CD4-positive, alpha-beta T cell treated with Interleukin-2 at 100 ng/mL for 4 hours (primary cell): ENCODE measurements at regions not wholly inside any gene's neighbourhood (a gene's known extent, or its start where the extent isn't known, plus 50 kb on each side); places are given as distances from the start of the nearest gene placed in this dataset.
"Not testable (repeated sequence)": the region's sequence is repeated elsewhere in the genome, so short reads cannot be mapped to it uniquely, and the experiment has no call there.

Experiments used
- DNase-seq: peaks from one replicate; pipeline ENCODE4 v3.0.0-alpha.2; 2020; ENCODE audit warnings: low spot score

GRCh38 chr13:33554919-33555791 lies 262.8 kb upstream of the RFC3 start:
- no peak for DNase-seq

- DNase-seq, result no peak
Measured at GRCh38 chr13:33556828-33557227, 261.1 kb upstream of the RFC3 start.

- no peak for DNase-seq
Measured at GRCh38 chr13:33560726-33561125, 257.2 kb upstream of the RFC3 start.

- DNase-seq, result no peak
Measured at GRCh38 chr13:33561627-33562026, 256.3 kb upstream of the RFC3 start.

GRCh38 chr13:33571618-33572017 lies 246.3 kb upstream of the RFC3 start:
- DNase-seq, result no peak

GRCh38 chr13:33572322-33572721 lies 245.6 kb upstream of the RFC3 start:
- not testable (repeated sequence) for DNase-seq

- DNase-seq, result no peak
Measured at GRCh38 chr13:33575378-33575777, 242.6 kb upstream of the RFC3 start.

GRCh38 chr13:33577007-33577406 lies 240.9 kb upstream of the RFC3 start:
- DNase-seq, result no peak

GRCh38 chr13:33578786-33579185 lies 239.2 kb upstream of the RFC3 start:
- DNase-seq, result no peak

GRCh38 chr13:33582121-33582520 lies 235.8 kb upstream of the RFC3 start:
- no peak for DNase-seq

GRCh38 chr13:33583398-33583797 lies 234.6 kb upstream of the RFC3 start:
- no peak for DNase-seq

- no peak for DNase-seq
Measured at GRCh38 chr13:33590936-33591335, 227.0 kb upstream of the RFC3 start.

GRCh38 chr13:33606692-33607091 lies 211.3 kb upstream of the RFC3 start:
- DNase-seq, result no peak

GRCh38 chr13:33610438-33611120 lies 207.4 kb upstream of the RFC3 start:
- peak; percentile 60 for DNase-seq

GRCh38 chr13:33611121-33611805 lies 206.7 kb upstream of the RFC3 start:
- DNase-seq, result no peak

GRCh38 chr13:33612641-33613638 lies 205.0 kb upstream of the RFC3 start:
- no peak for DNase-seq

GRCh38 chr13:33615436-33615835 lies 202.5 kb upstream of the RFC3 start:
- no peak for DNase-seq

- DNase-seq, result no peak
Measured at GRCh38 chr13:33616130-33616529, 201.8 kb upstream of the RFC3 start.

- DNase-seq, result no peak
Measured at GRCh38 chr13:33617055-33617454, 200.9 kb upstream of the RFC3 start.

GRCh38 chr13:33624253-33624652 lies 193.7 kb upstream of the RFC3 start:
- no peak for DNase-seq

GRCh38 chr13:33624740-33625139 lies 193.2 kb upstream of the RFC3 start:
- no peak for DNase-seq

GRCh38 chr13:33626407-33626806 lies 191.5 kb upstream of the RFC3 start:
- DNase-seq, result no peak
